H1 (cell line): ENCODE measurements at regions not wholly inside any gene's neighbourhood (a gene's known extent, or its start where the extent isn't known, plus 50 kb on each side); places are given as distances from the start of the nearest gene placed in this dataset.

Experiments used
- ATF3 ChIP-seq: IDR thresholded peaks from 2 replicates; pipeline ENCODE4 v1.6.1; 2011; ENCODE audit warnings: low read depth, mild to moderate bottlenecking, low read length; ENCODE audit not compliant: insufficient read depth
- HDAC2 ChIP-seq, 2 experiments: fragments of 300-600 bp in 1 of 2; sonication (generic) in 1 of 2; IDR thresholded peaks; 2 replicates each; pipeline ENCODE4 v1.6.1; 2011 to 2012; ENCODE audit warnings: low read depth in 2 of 2, low read length in 2 of 2, mild to moderate bottlenecking in 2 of 2, moderate library complexity in 2 of 2, borderline replicate concordance in 1 of 2, inconsistent platforms in 1 of 2
- SP4 ChIP-seq: IDR thresholded peaks from 2 replicates; pipeline ENCODE4 v1.6.1; 2012; ENCODE audit warnings: low read length, inconsistent platforms
- TEAD4 ChIP-seq: IDR thresholded peaks from 2 replicates; pipeline ENCODE4 v1.6.1; 2012; ENCODE audit warnings: low read depth, low read length, inconsistent platforms, mixed read lengths
- YY1 ChIP-seq: IDR thresholded peaks from 2 replicates; pipeline ENCODE4 v1.6.1; 2011; ENCODE audit warnings: low read depth, mild to moderate bottlenecking, low read length

DNA sequence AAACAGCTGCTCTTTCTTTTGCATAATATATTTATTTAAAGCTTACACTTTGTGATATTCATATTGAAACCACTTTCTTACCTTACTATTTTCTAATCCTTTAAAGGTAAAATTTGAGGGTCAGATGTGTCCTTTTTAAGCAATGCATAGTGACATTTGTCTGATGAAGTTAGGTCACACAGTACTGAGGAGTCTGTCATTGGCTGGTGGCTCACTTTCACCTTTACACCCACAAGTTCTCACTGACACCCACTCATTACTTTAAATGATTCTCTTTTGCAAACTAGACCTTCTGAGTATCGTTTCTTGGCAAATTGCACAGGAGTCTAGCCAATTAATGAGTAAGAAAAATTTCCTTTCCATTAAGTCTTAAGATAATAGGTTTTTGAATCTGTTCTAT lies 758.3 kb upstream of the ARPP21 start (continued):
- TF ChIP-seq YY1 (no peak), ATF3 (no peak), SP4 (no peak), TEAD4 (no peak), HDAC2 (IDR thresholded peaks at IDR 0.05; ENCODE audit: borderline replicate concordance in 1 of 2, low read depth in 2 of 2, low read length in 2 of 2) (no peak)
